HG02870 (cell line): ENCODE measurements at regions not wholly inside any gene's neighbourhood (a gene's known extent, or its start where the extent isn't known, plus 50 kb on each side); places are given as distances from the start of the nearest gene placed in this dataset.

Source experiments
- ATAC-seq: cut with Tn5 transposase; IDR thresholded peaks from one replicate; pipeline ENCODE4 v1.9.1; 2021; ENCODE audit warnings: mild to moderate bottlenecking, moderate library complexity; ENCODE audit not compliant: unreplicated experiment

DNA sequence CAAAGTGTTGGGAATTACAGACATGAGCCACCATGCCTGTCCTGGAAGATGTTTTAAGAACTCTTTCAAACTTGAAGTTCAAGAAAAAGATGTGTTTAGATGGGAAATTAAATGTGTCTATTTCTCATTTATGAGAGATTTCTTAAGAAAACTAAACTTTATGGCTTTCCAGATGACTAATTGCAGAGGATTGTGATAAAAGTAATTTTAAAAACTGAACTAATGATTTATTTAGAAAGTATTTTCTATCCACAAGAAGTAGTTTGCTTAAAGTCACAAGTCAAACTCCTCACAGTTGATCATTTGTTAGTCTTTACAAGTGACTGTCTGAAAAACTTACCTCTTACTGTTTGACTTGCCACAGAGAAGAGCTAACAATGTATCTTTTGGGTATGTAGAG lies 89.6 kb upstream of the SPRY2 start:
- no peak for ATAC-seq

- ATAC-seq, result no peak
Measured at GRCh38 chr13:80428349-80429096, 87.6 kb upstream of the SPRY2 start.

GRCh38 chr13:80419416-80419815 lies 78.5 kb upstream of the SPRY2 start:
- ATAC-seq, result no peak

DNA sequence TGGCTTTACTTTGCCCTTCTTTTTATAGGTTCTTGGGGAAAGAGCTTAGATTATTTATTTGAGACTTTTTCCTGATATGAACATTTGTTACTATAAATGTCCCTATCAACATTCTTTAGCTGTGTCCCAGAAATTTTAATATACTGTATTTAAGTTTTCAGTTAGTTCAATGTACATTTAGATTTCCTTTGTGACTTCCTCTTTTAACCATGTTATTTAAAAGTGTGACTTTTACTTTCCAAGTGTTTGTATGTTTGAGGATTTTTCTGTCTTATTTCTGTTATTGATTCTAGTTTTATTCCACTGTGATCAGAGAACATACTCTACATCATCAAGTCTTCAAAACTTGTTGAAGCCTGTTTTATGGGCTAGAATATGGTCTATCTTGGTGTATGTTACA lies 72.7 kb upstream of the SPRY2 start:
- ATAC-seq, result no peak

DNA sequence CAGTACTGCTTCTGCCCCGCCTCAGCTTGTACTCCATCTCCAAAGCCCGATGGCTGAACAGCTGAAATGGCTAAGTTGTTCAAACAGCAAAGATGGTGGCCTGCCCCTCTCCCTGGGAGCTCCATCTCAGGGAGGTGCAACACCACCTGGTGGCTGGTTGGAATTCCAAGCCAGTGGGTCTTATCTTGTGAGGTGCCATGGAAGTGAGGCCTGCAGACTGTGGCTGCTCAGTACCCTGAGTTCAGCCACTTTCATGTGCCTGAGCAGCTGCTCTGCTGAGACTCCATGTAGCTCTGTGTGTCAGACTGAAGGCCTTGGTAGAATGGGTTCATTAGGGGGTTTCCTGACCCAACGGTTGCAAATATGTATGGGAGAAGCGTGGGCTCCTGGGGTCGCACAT lies 67.3 kb upstream of the SPRY2 start:
- ATAC-seq, result no peak

DNA sequence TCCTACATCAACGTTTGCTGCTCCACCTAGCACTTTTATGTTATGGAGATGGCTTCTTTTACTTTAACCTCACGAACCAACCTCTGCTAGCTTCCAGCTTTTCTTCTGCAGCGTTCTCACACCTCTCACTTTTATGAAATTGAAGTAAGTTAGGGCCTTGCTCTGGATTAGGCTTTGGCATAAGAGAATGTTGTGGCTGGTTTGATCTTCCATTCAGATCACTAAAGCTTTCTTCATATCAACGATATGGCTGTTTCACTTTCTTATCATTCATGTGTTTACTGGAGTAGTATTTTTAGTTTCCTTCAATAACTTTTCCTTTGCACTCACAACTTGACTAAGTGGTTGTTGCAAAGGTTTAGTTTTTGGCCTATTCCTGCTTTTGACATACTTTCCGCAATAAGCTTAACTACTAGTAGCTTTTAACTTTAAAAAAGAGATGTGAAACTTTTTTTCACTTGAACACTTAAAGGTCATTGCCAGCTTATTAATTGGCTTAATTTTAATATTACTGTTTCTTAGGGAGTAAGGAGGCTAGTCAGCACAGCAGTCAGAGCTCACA lies 60.0 kb upstream of the SPRY2 start:
- no peak for ATAC-seq

DNA sequence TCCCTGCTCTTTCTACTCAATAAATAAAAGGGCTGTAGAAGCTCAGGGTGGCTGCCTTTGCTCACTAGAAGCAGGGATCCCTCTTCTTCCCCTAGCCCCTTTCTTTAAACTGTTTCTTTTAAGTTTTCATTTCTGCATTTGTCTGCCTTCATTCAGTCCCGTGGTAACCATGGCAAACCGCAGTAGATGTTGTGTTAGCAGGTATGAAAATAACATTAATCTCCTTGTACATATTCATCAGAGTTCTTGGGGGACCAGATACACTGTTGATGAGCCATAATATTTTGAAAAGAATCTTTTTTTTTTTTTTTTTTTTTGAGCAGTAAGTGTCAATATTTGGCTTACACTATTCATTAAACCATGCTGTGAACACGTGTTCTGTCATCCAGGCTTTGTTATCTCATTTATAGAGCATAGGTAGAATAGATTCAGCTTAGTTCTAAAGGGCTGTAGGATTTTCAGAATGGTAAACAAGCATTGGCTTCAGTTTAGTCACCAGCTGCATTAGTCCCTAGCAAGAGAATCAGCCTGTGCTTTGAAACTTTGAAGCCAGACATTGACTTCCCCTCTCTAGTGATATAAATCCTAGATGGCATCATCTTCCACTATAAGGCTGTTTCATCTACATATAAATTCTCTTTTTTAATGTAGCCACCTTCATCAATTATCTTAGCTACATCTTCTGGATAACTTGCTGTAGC lies 59.4 kb upstream of the SPRY2 start:
- ATAC-seq, result no peak

- ATAC-seq, result peak; percentile 49
Measured at GRCh38 chr13:80399340-80400163, 58.6 kb upstream of the SPRY2 start.
